DMS114 treated with DMSO at 0.1 percent for 48 hours (cell line): ENCODE measurements at regions not wholly inside any gene's neighbourhood (a gene's known extent, or its start where the extent isn't known, plus 50 kb on each side); places are given as distances from the start of the nearest gene placed in this dataset.
"Not testable (repeated sequence)": the region's sequence is repeated elsewhere in the genome, so short reads cannot be mapped to it uniquely, and the experiment has no call there.

Source experiments
- DNase-seq: peaks from one replicate; lab custom pipeline; 2025; ENCODE audit not compliant: unreplicated experiment; lab: John Stamatoyannopoulos, UW

DNA sequence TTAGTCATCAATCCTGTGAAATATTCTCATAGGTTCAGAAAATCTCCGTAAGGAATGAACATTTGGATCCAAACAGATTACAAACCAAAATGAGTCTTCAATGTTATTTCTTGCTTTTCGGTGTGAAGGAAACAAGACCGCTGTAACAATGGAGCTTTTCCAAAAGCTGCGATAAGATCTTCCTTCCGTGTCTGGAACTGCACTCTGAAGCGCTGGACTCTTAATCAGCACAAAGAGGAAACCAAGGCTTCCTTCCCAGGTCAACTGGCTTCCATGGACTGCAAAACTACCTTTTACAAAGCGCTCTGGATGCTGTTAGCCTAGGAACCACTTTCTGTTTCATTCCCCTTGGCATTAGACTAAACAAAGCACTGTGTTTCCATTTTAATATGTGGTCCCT is 137.9 kb upstream of the BASP1 start:
- DNase-seq, result no peak

GRCh38 chr5:17080361-17080760 is 137.1 kb upstream of the BASP1 start:
- DNase-seq, result no peak

GRCh38 chr5:17081142-17081541 is 136.3 kb upstream of the BASP1 start:
- no peak for DNase-seq

GRCh38 chr5:17083276-17083675 is 134.2 kb upstream of the BASP1 start:
- not testable (repeated sequence) for DNase-seq

- DNase-seq, result no peak
Measured at GRCh38 chr5:17087035-17087434, 130.4 kb upstream of the BASP1 start.

GRCh38 chr5:17088051-17088450 is 129.4 kb upstream of the BASP1 start:
- no peak for DNase-seq

DNA sequence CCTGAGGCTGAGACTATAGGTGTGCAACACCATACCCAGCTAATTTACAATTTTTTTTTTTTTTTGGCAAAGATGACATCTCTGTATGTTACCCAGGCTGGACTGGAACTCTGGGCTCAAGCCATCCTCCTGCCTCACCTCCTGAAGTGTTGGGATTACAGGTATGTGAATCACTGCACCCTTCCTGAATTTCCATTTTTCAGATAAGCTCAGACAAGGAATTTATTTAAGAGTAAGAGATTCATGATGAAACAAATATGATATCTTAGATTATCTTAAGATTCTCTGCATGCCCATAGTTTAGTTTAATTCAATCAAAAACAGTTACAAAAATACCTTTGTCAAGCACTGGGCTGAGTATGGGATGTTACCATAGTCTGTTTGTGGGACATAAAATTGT is 128.4 kb upstream of the BASP1 start:
- no peak for DNase-seq

GRCh38 chr5:17089690-17090089 is 127.7 kb upstream of the BASP1 start:
- no peak for DNase-seq

- DNase-seq, result no peak
Measured at GRCh38 chr5:17090839-17091238, 126.6 kb upstream of the BASP1 start.

DNA sequence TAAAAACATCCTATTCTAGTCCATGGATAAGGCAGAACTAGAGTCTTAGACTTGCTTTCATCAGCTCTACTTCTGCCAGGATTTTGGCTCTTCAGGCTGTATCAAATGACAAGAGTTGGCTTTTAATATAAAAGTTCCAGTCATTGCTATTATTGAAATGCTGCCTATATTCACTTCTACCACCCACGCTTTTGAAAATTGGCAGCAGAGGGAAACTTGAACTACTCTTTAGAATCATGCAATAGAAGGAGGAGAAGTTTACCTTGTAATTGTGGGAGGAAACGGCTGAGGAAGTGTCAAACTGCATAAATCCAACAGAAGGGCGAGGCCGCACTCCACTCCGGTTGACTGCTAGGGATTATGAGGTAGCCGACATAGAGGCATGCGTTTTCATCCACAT is 122.6 kb upstream of the BASP1 start:
- no peak for DNase-seq

- no peak for DNase-seq
Measured at GRCh38 chr5:17096952-17097695, 120.3 kb upstream of the BASP1 start.

DNA sequence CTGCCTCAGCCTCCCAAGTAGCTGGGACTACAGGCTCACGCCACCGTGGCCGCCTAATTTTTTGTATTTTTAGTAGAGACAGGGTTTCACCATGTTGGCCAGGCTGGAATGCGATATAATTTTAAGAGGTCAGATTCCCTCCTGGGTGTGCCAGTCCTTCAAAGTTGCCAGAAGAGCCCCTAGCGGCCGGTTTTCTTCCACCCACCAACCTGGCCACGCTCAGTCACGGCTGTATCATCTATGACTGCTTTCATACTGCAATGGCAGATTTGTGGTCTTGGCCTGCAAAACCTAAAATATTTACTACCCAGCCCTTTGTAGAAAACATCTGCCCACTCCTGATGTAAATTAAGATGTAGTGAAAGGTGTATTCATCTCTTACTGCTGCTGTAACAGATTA is 117.5 kb upstream of the BASP1 start:
- DNase-seq, result no peak

GRCh38 chr5:17103461-17103860 is 114.0 kb upstream of the BASP1 start:
- no peak for DNase-seq

- no peak for DNase-seq
Measured at GRCh38 chr5:17105744-17106418, 111.5 kb upstream of the BASP1 start.

DNA sequence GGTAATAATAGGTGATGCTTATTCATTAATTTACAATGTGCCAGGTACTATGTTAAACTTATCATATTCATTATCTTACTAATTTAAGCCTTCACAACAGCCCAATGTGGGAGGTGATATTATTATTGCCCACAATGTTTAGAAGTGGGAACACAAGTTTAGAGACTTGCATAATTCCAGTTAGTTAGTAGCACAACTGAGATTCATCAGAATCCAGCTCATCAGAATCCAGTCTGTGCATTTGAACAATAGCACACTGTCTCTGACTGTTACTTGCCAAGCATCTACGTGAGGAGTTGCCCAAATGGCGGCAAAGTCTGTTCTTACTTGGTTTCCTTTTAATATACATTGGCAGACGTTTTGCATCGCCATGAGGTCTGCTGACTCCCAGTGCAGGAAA is 110.9 kb upstream of the BASP1 start:
- no peak for DNase-seq

DNA sequence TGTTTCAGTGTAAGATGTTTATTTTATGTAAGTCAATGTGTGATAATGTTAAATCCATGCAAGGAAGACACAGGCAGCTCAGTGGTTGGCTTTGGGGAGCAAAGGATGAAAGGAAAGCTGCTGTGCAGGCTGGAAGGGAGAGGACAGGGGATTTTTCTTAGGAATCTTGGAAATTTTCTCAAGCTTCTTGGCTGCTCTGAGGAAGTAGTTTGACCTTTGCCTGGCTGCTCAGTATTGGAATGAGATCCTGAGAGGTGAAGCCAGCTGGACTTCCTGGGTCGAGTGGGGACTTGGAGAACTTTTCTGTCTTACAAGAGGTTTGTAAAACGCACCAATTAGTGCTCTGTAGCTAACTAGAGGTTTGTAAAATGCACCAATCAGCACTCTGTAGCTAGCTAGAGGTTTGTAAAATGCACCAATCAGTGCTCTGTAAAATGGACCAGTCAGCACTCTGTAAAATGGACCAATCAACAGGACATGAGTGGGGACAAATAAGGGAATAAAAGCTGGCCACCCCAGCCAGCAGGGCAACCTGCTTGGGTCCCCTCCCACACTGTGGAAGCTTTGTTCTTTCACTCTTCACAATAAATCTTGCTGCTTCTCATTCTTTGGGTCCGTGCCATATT is 105.2 kb upstream of the BASP1 start:
- not testable (repeated sequence) for DNase-seq

DNA sequence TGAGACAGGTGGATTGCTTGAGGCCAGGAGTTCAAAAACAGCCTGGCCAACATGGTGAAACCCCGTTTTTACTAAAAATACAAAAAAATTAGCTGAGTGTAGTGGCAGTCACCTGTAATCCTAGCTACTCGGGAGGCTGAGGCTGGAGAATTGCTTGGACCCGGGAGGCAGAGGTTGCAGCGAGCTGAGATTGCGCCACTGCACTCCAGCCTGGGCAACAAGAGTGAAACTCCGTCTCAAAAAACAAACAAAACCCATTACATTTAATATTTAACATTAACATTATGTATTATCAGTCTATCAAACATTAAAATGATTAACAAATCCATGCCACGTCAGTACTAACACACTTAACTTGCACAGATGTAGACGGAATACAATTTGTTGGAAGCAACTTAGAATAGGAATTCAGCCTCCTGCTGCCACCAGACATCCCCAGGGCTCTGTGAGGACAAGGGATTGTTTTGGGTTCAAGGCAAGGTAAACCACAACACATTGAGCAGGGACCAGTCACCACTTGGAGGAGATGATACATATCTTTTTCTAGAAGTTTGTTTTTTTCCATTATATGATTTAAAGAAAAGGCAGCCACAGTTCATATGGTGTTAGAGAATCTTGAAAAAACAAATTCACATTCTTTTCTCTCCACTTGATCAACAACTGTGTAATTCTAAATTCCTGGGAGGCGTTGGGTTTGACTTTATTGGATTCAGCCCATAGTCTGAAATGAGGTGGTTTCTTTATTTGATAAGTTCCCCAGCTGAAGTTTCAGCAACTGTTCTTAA is 104.1 kb upstream of the BASP1 start:
- DNase-seq, result no peak

DNA sequence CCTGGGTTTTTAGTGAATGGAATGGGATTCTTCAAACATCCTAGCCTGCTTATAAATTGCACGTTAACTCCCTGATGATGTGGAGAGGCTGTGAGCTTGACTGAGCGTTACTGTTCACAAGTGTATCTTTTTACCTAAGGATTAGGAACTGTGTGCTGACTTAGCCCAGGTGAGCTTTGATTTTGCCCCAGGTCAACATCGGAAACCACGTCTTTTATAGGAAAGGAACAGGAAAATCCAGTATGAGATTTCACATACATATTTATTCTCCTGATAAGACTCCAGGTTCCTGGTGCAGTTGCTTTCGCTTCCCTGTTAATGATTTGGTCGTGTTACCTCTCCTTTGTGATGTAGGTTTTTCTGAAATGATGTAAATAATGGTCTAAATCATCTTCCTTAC is 103.2 kb upstream of the BASP1 start:
- DNase-seq, result no peak

GRCh38 chr5:17114715-17115599 is 102.5 kb upstream of the BASP1 start:
- no peak for DNase-seq

DNA sequence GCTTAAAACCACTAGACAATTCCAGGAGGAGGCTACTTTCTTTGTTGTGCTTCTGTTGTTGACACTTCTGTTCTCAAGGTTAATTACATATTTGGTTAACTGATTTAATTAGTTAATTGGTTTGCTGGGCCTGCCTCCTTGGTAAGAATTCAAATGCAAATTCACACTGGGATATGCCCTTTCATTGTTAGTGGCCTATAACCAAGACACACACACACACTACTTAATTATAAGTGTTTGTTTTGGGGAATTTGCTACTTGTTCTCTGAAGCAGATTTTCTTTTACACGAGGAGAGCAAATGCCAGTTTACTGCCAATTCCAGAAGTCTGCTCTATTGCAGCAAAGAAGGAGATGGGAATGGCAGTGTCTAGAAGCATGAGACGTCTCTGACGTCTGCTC is 101.6 kb upstream of the BASP1 start:
- no peak for DNase-seq

- no peak for DNase-seq
Measured at GRCh38 chr5:17118631-17119030, 98.8 kb upstream of the BASP1 start.
